ENCODE measurements at regions not wholly inside any gene's neighbourhood (a gene's known extent, or its start where the extent isn't known, plus 50 kb on each side); places are given as distances from the start of the nearest gene placed in this dataset.
"Not testable (repeated sequence)": the region's sequence is repeated elsewhere in the genome, so short reads cannot be mapped to it uniquely, and the experiment has no call there.

DNA sequence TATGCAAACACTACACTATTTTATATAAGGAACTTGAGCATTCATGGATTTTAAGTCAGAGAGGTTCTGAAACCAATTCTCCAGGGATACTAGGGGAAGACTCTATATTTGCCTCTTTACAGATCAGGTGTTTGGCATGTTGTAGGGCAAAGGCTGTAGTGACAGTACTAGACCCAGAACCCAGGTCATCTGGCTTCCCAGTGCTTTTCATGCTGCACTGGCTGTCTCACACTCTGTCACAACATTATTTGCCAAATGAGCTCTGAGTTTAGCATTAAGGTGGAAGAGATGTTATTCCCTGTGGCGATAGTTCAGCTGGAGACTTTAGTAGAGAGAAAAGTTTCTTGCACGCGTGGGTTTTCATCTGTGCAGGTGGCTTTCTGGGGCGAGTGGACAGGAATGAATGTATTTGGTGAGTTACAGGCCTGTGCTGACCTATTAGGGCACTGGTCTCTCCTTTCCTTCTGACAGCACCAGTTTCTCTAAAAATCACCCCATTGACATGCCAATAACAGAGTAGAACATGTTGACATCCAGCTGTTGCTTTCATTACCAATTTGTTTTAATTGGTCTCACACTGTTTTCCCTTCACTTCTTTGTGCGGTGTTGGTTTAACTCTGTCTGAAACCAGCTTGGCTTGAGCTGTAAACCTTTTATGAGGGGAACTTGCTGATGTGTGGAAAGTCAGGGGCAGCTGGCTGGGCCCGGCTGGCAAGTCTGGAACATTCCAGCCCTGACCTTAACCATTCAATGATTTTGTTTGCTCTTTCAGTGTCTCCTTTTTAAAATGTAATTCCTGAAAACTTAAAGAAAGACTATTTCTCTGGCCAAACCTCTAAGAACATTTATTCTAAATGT, 643.0 kb upstream of the FAM98A start:
- no peaks in the 10 kb centered on the region for H3K36me3 Mint-ChIP-seq (ENCODE audit: low read depth)

DNA sequence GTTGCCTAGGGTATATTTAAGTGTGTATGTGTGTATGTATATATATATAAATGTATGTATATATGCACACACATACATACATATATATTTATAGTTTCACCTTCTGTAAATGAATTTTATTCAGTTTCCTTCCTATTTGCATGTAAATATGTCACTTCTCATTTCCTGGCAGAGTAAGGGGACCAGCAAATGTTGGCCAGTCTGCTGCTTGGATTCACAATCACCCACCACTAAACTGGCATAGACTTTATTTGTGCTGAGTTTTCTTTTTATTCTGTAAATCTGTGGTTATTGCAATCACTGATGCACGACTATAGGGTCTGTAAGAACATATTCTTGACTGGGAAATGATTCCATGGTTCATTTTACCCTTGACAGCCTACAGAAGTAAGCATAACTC, 640.4 kb upstream of the FAM98A start:
- Mint-ChIP-seq H3K27me3 (no peaks in the 10 kb centered on the region), H3K36me3 (ENCODE audit: low read depth) (no peaks in the 10 kb centered on the region), H3K9me3 (peaks cover 15% of the 10 kb centered on the region), H3K4me3 (no peak overlapping the region), H3K27ac (no peak overlapping the region), H3K4me1 (no peaks in the 10 kb centered on the region)
- no peak for ATAC-seq (ENCODE audit: low read depth)
- POLR2A ChIA-PET: no interaction called here
- intact Hi-C loops (cut with micrococcal nuclease): no loop called here
- DNase-seq: no peak
- TF ChIP-seq, protein P1, sequence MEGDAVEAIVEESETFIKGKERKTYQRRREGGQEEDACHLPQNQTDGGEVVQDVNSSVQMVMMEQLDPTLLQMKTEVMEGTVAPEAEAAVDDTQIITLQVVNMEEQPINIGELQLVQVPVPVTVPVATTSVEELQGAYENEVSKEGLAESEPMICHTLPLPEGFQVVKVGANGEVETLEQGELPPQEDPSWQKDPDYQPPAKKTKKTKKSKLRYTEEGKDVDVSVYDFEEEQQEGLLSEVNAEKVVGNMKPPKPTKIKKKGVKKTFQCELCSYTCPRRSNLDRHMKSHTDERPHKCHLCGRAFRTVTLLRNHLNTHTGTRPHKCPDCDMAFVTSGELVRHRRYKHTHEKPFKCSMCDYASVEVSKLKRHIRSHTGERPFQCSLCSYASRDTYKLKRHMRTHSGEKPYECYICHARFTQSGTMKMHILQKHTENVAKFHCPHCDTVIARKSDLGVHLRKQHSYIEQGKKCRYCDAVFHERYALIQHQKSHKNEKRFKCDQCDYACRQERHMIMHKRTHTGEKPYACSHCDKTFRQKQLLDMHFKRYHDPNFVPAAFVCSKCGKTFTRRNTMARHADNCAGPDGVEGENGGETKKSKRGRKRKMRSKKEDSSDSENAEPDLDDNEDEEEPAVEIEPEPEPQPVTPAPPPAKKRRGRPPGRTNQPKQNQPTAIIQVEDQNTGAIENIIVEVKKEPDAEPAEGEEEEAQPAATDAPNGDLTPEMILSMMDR (IDR thresholded peaks at IDR 0.05): no peak
- CTCF ChIA-PET: no interaction called here

More for the DNA sequence above, 643.0 kb upstream of the FAM98A start:
- Mint-ChIP-seq H3K4me1 (no peaks in the 10 kb centered on the region), H3K27me3 (no peaks in the 10 kb centered on the region), H3K9me3 (peaks cover 7% of the 10 kb centered on the region), H3K4me3 (no peak overlapping the region), H3K27ac (no peak overlapping the region)
- POLR2A ChIA-PET: no interaction called here
- TF ChIP-seq, protein P1 (IDR thresholded peaks at IDR 0.05): no peak
- CTCF ChIA-PET: no interaction called here
- ATAC-seq (ENCODE audit: low read depth) (no peak), DNase-seq (no peak)
- intact Hi-C loops (cut with micrococcal nuclease): no loop called here

DNA sequence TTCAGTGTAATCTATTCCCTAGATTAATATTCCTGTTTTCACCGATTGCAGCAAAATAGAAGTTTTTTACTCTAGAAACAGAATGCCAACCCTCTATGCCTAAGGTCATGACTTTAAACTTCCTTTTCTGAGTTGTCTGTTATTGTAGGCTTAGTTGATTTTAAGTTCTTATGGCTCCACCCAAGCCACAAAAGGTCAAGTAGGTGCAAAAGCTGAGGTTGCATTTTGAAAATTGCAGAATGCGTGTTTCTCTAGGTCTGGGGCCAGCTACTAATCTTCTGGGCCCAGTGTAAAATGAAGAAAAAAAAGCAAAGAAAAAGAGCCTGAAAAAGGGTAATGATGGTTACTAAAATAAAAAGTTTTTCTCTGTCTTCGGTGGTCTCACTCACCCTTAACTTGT, 635.7 kb upstream of the FAM98A start:
- H3K4me1 Mint-ChIP-seq: no peaks in the 10 kb centered on the region
- TF ChIP-seq, protein P1 (IDR thresholded peaks at IDR 0.05): no peak
- H3K36me3 Mint-ChIP-seq (ENCODE audit: low read depth): no peaks in the 10 kb centered on the region
- ChIA-PET CTCF (no interaction called here), POLR2A (no interaction called here)
- intact Hi-C loops (cut with micrococcal nuclease): no loop called here
- ATAC-seq (ENCODE audit: low read depth) (no peak), DNase-seq (no peak)
- no peak overlapping the region for H3K4me3 Mint-ChIP-seq
- peaks cover 17% of the 10 kb centered on the region for H3K9me3 Mint-ChIP-seq
- no peaks in the 10 kb centered on the region for H3K27me3 Mint-ChIP-seq
- no peak overlapping the region for H3K27ac Mint-ChIP-seq

DNA sequence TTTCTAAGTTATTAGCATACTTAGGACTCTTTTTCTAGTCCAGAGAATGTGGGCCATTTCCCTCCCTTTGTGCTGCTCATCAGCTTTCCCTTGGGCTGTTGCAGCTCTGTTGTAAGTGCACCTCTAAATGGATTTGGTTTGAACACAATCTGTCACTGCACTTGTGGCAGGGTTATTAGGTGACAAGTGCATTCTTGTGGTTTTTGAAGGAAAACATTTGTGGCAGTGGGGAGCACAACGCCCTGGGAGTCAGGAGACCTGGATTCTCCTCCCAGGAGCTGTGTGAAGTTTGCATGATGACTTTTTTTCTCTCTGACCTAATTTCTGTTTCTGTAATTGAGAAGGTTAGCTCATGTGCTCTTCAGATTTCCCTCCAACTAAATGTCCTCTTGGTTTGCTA, 630.9 kb upstream of the FAM98A start:
- H3K27ac Mint-ChIP-seq: no peak overlapping the region
- no peaks in the 10 kb centered on the region for H3K27me3 Mint-ChIP-seq
- TF ChIP-seq, protein P1 (IDR thresholded peaks at IDR 0.05): no peak
- H3K9me3 Mint-ChIP-seq: peaks cover 2% of the 10 kb centered on the region
- CTCF ChIA-PET: no interaction called here
- DNase-seq (no peak), ATAC-seq (ENCODE audit: low read depth) (no peak)
- no peak overlapping the region for H3K4me3 Mint-ChIP-seq
- POLR2A ChIA-PET: no interaction called here
- no peaks in the 10 kb centered on the region for H3K36me3 Mint-ChIP-seq (ENCODE audit: low read depth)
- intact Hi-C loops (cut with micrococcal nuclease): no loop called here
- H3K4me1 Mint-ChIP-seq: no peaks in the 10 kb centered on the region

DNA sequence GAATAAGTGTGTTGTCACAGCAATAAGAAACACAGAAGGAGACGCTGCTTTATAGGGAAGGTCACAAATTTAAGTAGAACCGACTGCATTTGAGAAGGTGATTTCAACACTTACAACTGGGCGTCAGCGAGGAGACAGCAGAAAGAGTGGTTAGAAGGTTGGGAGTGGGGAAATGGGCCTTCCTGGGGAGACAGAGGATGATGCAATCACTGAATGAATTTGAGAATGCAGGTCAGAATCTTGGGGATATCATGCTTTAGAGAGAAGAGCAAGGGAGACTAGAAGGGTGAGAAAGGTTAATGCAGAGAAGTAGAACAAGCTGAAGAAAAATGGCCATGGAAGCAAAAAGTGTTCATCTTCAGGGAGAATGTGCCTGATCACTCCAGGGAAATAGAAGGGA, 616.1 kb upstream of the FAM98A start:
- ChIA-PET POLR2A (no interaction called here), CTCF (no interaction called here)
- no peaks in the 10 kb centered on the region for H3K4me1 Mint-ChIP-seq
- no peak overlapping the region for H3K27ac Mint-ChIP-seq
- no peak for ATAC-seq (ENCODE audit: low read depth)
- H3K9me3 Mint-ChIP-seq: peaks cover 15% of the 10 kb centered on the region
- intact Hi-C loops (cut with micrococcal nuclease): no loop called here
- H3K27me3 Mint-ChIP-seq: no peaks in the 10 kb centered on the region
- TF ChIP-seq, protein P1 (IDR thresholded peaks at IDR 0.05): no peak
- no peak overlapping the region for H3K4me3 Mint-ChIP-seq
- no peaks in the 10 kb centered on the region for H3K36me3 Mint-ChIP-seq (ENCODE audit: low read depth)
- no peak for DNase-seq

DNA sequence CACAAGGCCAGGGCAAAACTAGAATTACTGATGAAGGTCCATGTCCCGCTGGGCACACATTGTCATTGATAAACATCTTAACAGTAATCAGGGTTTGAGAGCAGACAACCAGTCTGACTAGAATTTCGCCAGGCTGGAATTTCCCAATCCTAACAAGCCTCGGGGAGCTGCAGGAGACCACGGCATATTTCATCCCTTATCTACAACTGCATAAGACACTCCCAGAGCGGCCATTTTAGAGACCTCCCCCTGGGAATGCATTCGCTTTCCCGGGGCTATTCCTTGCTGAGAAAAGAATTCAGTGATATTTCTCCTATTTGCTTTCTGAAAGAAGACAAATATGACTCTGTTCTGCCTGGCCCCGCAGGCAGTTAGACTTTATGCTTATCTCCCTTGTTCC, 611.3 kb upstream of the FAM98A start:
- DNase-seq; H3K27me3 Mint-ChIP-seq; H3K27ac Mint-ChIP-seq; POLR2A ChIA-PET; H3K36me3 Mint-ChIP-seq (ENCODE audit: low read depth); intact Hi-C loops (cut with micrococcal nuclease); H3K4me3 Mint-ChIP-seq; H3K4me1 Mint-ChIP-seq; ATAC-seq (ENCODE audit: low read depth); CTCF ChIA-PET: not testable (repeated sequence)
- peaks cover 30% of the 10 kb centered on the region for H3K9me3 Mint-ChIP-seq

Measured in activated B cell treated with CpG ODN at 0.5 μM for 24 hours (primary cell).